Erythroblast (primary cell): ENCODE measurements at regions not wholly inside any gene's neighbourhood (a gene's known extent, or its start where the extent isn't known, plus 50 kb on each side); places are given as distances from the start of the nearest gene placed in this dataset.
A peak's percentile ranks its signal among the peaks of the same experiment; 100 is the strongest.

ENCODE experiments used
- DNase-seq, 2 experiments: peaks; one replicate each; lab custom pipeline; 2025; lab: John Stamatoyannopoulos, UW
- GATA1 ChIP-seq: IDR thresholded peaks from 2 replicates; pipeline ENCODE4 v1.6.1; 2011; ENCODE audit warnings: low read depth, mild to moderate bottlenecking, control low read depth, low read length, moderate library complexity
- POLR2A ChIP-seq: IDR thresholded peaks from 2 replicates; pipeline ENCODE4 v1.6.1; 2011; ENCODE audit warnings: mild to moderate bottlenecking, low read length

DNA sequence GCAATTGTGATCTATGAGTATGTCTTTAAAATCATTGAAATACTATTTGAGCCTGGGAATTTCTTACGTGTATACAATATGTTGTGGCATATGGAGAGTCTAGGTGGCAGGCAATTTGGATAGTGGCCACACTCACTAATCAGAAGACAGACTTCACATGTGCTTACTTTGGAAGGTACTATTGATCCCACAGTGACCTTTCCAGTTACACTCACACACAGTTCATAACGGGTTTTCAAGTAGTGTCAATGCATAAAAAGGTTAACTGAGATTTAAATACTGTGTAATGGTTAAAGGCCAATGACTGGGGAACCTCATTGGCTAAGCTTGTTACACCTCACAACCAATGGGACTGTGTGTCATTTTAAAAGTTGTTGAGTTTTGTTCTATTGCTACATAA, 783.2 kb downstream of the RPA4 start:
- TF ChIP-seq POLR2A = no peak
- no peak for TF ChIP-seq GATA1
- no peak for DNase-seq

DNA sequence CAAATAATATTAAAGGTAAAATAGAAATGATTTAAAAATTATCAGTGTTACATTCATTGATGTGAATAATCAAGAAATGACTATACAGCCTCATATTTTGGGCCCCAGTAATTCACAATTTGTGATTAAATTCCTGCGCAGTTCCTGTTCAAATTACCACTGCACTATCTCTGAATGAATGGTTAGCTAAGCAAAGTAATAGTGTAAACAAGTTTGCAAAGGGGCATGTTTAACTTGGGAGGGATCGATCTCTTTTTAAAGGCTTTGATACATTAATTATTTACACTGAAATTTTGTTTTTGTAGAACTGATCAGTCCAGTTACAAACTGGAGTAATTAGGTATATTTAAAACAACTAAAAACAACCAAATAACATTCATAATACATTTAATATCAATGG, 784.4 kb downstream of the RPA4 start:
- no peak for DNase-seq
- TF ChIP-seq POLR2A (no peak), GATA1 (no peak)

DNA sequence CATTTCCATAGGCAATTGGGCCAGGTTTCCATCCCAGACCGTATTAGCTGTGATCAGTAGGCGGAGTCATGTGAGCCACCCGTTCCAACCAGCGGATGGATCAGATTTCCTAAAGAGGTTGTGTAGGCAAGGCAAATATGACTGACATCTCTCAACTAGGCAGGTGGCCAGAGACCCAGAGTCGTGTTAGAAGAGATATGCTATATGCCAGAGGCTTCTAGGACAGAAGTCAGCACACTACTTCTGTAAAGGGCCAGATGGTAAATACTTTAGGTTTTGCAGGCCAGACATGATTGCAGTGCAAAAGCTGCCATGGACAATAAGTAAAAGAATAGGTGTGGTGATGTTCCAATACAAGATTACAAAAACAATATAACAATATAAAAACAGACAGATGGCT, 788.4 kb downstream of the RPA4 start:
- TF ChIP-seq GATA1 (no peak), POLR2A (no peak)
- no peak for DNase-seq

DNA sequence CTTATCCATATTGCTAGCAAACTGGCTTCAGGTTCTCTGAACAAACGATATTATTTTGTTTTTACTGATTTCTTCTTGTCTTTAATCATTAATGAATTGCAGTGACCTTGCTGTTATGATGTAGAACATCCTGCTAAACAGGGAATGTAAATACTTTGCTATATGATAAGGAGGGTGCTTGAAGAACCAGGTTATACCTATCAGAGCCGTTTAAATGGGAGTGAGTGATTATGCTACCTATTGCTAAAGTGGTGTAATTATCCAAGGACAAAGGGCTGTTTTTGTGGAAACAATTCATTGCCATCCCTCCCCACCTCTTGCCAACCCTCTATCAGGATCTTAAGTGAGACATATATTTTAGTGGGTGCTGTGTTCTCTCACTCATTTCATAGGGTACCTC, 788.9 kb downstream of the RPA4 start:
- DNase-seq = no peak
- TF ChIP-seq GATA1 = no peak
- no peak for TF ChIP-seq POLR2A

DNA sequence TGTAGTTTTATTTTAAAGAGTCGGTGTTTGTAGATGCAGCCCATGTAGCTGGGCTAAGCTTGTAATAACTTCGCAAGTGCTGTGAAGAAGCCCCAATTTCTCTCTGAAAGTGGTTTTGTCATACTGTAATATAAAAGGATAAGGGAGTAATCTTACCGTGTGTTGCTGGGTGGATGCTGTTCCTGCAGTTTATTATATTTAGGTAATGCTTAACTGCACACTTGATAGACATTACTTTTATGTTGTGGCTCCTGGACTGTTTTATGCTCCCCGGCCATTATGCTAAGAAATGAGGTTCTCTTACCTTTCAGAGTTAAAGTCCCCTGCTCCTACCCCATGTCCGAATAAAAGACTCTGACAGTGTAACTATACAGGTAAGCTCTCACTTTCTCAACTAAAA, 789.4 kb downstream of the RPA4 start:
- TF ChIP-seq GATA1 (no peak), POLR2A (no peak)
- DNase-seq = no peak

DNA sequence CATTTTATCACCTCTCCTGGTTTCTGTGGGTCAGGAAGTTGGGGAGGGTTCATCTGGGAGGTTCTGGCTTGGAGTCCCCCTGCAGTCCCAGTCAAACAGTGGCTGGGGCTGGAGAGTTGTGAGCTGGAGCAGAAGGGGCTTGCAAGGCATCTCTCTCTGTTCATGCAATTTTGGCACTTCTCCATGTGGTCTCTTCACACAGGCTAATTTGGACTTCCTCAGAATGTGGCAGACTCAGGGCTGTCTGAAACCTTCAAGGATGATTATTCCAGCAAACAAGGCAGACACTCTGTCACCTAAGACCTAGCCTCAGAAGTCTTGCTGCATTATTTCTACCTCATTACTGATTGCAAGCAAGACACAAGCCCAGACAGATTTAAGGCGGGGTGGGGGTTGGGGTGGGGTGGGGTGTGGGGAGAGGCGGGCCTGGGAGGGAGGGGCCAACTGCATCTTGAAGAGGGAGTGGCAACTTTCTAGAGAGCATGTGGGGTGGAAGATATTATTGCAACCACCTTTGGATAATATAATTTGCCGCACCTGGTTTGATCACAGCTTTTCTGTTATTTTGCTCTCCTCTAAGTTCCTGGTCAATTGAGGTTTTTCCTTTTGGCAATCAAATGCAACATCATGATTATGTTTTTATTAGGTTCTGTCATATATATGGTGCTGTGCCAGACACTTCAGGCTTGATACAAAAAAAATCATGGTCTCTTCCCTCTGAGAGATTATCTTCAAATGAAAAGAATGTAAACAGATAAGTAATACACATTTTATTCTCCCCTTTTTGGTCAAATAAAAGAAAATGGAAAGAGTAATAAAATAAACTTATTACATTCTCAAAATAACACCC, 799.5 kb downstream of the RPA4 start:
- DNase-seq = no peak
- no peak for TF ChIP-seq POLR2A
- no peak for TF ChIP-seq GATA1

DNA sequence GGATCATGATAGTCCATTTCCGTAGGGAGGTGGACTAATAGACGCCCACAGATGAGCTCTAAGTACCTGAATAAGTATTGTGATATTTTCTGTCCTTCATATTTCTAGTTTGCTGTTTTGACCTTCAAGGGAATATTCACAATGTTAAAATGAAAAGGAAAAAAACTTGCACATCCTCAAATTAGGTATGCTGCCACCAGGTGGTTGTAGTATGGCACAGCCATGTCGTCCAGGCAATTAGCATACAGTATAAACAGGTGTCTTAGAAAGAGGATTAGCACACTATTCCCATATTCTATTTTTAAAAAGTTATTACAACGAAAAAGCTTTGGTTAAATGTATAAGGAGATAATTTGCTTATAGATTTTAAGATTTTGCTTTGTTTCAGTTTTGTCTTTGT, 802.0 kb downstream of the RPA4 start:
- peak; percentile 4 to 32 for DNase-seq

DNA sequence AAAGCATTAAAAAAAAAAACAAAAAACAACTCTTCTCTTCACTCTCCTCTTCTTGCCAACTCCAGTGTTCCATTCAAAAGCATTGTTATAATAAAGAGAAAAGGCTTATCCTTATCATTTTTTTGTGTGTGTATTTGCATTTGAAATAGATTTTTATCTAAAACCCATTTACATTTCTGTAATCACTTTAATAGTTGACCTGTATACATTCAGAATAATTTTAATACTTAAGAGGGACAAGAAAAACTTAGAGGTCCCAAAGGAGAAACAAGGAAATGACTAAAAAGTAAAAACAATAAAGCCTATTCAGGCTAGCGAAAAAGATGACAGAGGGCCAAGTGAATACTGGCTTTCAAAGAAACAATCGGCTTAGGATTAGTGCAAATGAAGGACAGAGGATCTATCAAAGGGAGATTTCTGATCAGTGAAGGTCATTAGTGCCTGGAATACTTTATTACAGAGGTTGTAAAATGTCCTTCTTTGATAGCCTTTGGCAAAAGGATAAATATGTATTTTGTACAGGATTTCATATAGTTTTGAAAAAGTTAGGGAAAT, 808.3 kb downstream of the RPA4 start:
- no peak for TF ChIP-seq GATA1
- no peak for TF ChIP-seq POLR2A
- DNase-seq = no peak

More for the DNA sequence above, 802.0 kb downstream of the RPA4 start:
- TF ChIP-seq GATA1 (no peak), POLR2A (no peak)

DNA sequence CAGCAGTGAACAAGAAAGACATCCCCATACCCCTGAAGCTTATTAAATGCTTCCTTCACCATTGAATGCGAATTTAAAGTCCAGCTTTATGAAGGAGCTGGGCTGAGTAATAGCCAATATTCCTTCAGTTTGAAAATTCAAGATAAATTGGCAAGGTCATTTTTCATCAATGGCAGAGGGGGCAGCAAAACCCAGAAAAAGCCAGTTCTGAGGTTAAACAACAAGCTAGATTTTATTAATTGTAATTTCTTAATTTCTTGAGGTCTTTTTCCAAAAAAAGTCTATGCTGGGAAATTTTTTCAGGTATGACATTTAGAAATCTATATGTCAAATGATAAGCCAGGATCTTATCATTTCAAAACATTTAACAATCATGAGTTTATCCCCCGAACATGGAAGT, 808.9 kb downstream of the RPA4 start:
- TF ChIP-seq GATA1 = no peak
- no peak for TF ChIP-seq POLR2A
- DNase-seq = no peak

DNA sequence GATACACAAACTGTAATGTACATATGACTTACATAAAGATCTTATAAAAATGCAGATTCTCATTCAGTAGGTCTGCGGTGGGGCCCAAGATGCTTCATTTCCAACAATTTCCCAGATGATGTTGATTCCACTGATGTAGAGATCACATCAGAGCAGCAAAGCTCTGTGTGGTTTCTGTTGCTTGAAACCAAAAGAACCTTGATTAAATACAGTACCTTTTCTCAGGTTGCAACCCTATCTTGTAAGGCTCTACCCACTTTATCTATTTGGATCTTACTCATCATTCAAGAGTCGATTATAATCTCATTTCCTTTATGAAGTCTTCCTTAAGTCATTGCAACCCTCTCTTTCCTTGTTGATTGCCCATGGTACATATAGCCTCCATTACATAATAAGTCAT, 816.8 kb downstream of the RPA4 start:
- no peak for TF ChIP-seq POLR2A
- TF ChIP-seq GATA1 = no peak
- no peak for DNase-seq

DNA sequence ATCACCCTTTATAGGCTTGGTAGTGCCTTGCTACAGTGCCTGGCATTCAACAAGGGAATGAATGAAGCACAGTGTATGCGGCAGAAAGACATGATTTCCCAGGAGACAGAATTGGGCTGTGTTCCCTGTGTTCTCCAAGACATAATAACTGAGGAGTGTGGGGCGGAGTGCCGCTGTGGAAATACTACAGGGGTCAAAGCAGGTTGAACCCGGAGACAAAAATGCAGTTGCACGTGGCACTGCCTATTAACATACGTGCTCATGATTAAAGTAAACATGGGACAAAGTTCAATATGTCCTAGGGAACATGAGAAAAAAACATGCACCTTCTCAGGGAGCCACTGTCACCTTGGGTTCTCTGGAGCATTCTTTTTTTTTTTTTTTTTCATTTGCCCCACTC, 820.8 kb downstream of the RPA4 start:
- TF ChIP-seq GATA1 (no peak), POLR2A (no peak)
- no peak for DNase-seq

DNA sequence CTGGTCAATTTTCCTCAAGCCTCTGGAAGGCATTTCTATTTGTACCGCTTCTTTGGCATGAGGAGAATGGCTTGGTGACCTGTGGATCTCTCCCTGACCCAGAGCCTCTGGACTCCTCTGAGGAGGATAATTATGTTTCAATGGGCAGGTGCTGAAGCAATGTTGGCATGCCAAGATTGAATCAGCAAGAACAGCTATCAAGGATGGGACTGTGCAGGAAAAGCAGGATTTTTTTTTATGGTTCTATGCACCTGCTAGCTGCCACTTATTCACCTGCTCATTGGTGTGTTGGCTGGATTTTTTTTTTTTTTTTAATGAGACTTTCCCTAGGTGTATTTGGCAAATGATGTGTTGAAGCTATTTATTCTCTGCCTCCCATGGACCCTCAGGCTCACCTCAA, 821.2 kb downstream of the RPA4 start:
- TF ChIP-seq GATA1 (no peak), POLR2A (no peak)
- DNase-seq = no peak

DNA sequence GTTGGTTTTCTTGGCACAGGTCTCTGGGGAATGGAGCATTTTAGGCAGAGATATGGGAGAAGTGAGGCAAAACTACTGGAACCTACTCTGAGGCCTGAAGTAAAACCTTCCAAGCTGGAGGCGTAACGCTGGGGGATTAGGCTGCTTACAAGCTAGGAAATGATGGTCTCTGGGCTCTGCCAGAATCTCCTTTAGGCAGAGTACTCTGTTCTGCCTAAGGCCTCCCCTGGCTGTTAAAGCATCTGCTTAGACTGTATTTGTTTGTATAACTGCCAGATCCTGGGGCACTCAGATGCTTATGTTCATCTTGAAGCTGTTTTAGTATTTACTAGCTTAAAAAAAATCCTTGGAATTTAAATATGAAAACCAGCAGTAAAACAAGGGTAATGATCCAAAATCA, 822.2 kb downstream of the RPA4 start:
- no peak for DNase-seq
- TF ChIP-seq GATA1 = no peak
- no peak for TF ChIP-seq POLR2A

DNA sequence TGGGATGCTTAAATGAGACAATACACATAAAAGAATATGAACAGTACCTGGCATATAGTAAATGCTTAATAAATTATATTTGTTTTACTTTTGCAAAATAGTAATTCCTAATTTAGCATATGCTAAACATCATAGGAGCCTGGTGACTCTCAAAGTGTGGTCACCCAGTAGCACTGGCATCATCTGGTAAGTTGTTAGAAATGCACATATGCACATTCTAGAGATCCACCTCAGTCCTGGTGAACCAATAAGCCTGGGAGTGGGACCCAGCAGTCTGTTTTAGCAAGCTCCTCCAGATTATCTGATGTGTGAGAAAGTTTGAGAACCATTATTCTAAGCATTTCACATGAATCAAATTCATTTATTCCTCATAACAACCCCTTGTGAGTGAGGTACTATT, 830.4 kb downstream of the RPA4 start:
- TF ChIP-seq POLR2A (no peak), GATA1 (no peak)
- no peak for DNase-seq

DNA sequence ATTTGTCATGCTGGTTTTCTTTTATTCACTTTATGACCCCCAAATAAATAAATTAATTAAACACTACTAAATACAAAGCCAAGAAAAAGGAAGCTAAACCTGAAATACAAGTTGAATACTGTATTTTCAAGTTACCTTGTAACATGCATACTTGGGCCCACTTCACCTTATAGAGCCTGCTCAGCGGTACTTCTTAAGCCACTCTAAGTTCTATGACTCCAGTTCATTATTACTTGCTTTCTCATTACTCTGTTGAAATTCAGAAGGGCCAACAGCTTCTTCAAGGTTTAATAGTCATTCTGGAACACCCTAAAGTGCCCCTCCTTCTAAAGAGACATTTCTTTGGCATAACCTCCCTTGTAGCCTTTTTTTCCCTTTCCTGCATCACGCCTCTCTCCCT, 844.5 kb downstream of the RPA4 start:
- TF ChIP-seq POLR2A = no peak
- TF ChIP-seq GATA1 = no peak
- DNase-seq = no peak
